Endothelial cell (in vitro differentiated cells): ENCODE measurements at regions not wholly inside any gene's neighbourhood (a gene's known extent, or its start where the extent isn't known, plus 50 kb on each side); places are given as distances from the start of the nearest gene placed in this dataset.

Source experiments
- DNase-seq: peaks from one replicate; pipeline ENCODE4 v3.0.0; 2021; ENCODE audit warnings: low spot score
- H3K27ac Mint-ChIP-seq: one replicate; pipeline ENCODE4 v1.8.0; 2021; ENCODE audit warnings: mixed read lengths, inconsistent platforms; ENCODE audit not compliant: unreplicated experiment
- H3K27me3 Mint-ChIP-seq: one replicate; pipeline ENCODE4 v1.8.0; 2021; ENCODE audit warnings: mild to moderate bottlenecking, moderate library complexity, mixed read lengths, inconsistent platforms; ENCODE audit not compliant: unreplicated experiment
- H3K36me3 Mint-ChIP-seq: one replicate; pipeline ENCODE4 v1.8.0; 2021; ENCODE audit warnings: mild to moderate bottlenecking, low read depth, mixed read lengths, inconsistent platforms; ENCODE audit not compliant: unreplicated experiment
- H3K4me1 Mint-ChIP-seq: one replicate; pipeline ENCODE4 v1.8.0; 2021; ENCODE audit warnings: mild to moderate bottlenecking, mixed read lengths, inconsistent platforms; ENCODE audit not compliant: unreplicated experiment
- H3K4me3 Mint-ChIP-seq: one replicate; pipeline ENCODE4 v1.8.0; 2021; ENCODE audit warnings: mild to moderate bottlenecking, mixed read lengths, inconsistent platforms; ENCODE audit not compliant: unreplicated experiment
- H3K9me3 Mint-ChIP-seq: one replicate; pipeline ENCODE4 v1.8.0; 2021; ENCODE audit warnings: mixed read lengths, inconsistent platforms; ENCODE audit not compliant: unreplicated experiment
- TF ChIP-seq, protein P1 (sequence below): fragments of 200-600 bp; sonication (generic); IDR thresholded peaks from one replicate; pipeline ENCODE4 v1.5.0; 2021; ENCODE audit warnings: antibody characterized with exemption; ENCODE audit not compliant: unreplicated experiment

- DNase-seq: no peak
- H3K36me3 Mint-ChIP-seq: no peaks in the 10 kb centered on the region
- TF ChIP-seq, protein P1, sequence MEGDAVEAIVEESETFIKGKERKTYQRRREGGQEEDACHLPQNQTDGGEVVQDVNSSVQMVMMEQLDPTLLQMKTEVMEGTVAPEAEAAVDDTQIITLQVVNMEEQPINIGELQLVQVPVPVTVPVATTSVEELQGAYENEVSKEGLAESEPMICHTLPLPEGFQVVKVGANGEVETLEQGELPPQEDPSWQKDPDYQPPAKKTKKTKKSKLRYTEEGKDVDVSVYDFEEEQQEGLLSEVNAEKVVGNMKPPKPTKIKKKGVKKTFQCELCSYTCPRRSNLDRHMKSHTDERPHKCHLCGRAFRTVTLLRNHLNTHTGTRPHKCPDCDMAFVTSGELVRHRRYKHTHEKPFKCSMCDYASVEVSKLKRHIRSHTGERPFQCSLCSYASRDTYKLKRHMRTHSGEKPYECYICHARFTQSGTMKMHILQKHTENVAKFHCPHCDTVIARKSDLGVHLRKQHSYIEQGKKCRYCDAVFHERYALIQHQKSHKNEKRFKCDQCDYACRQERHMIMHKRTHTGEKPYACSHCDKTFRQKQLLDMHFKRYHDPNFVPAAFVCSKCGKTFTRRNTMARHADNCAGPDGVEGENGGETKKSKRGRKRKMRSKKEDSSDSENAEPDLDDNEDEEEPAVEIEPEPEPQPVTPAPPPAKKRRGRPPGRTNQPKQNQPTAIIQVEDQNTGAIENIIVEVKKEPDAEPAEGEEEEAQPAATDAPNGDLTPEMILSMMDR: no peak
- no peak overlapping the region for H3K4me3 Mint-ChIP-seq
- no peaks in the 10 kb centered on the region for H3K4me1 Mint-ChIP-seq
- H3K9me3 Mint-ChIP-seq: no peaks in the 10 kb centered on the region
- H3K27me3 Mint-ChIP-seq: peaks cover 1% of the 10 kb centered on the region
- no peak overlapping the region for H3K27ac Mint-ChIP-seq
Observed at GRCh38 chr11:25515576-25515975, 816.4 kb upstream of the ANO3 start.

DNA sequence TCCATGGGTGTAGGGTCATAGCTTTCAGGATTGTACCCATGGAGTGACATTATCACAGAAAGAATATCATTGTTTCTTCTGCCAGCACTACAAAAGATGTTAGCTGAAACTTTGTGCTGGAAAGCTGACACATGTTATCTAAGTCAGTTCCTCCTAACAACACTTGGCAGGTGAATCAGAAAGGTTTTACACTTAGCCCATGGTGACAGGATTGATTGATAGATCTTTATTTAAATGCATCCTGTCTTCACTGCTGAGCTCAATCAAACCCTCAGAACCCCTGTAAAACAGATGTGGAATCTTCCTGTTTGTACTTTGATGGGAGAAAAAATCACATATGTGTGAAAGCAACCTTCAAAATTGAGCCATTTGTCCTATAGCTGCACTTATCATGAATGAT is 811.5 kb upstream of the ANO3 start:
- no peaks in the 10 kb centered on the region for H3K4me1 Mint-ChIP-seq
- no peaks in the 10 kb centered on the region for H3K9me3 Mint-ChIP-seq
- TF ChIP-seq, protein P1: no peak
- H3K4me3 Mint-ChIP-seq: no peak overlapping the region
- H3K36me3 Mint-ChIP-seq: no peaks in the 10 kb centered on the region
- no peaks in the 10 kb centered on the region for H3K27me3 Mint-ChIP-seq
- no peak overlapping the region for H3K27ac Mint-ChIP-seq
- no peak for DNase-seq

DNA sequence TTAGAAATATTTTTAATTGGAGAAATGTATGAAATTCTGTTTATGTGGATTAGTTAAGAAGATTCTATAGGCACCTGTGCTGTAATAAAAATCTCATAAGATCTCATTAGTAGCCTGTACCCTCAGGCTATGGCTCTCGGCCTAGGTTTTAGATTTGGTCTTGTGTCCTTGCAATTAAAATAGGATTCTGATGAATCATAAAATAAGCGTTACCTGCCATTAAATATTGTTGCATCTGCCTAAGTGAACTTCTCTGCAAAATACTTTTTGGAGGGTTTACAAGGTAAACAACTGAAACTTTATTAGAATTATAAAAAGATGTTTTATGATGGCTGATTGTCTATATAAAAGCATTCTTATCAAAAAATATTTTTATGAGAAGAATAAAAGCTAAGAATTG is 804.1 kb upstream of the ANO3 start:
- no peaks in the 10 kb centered on the region for H3K36me3 Mint-ChIP-seq
- H3K9me3 Mint-ChIP-seq: no peaks in the 10 kb centered on the region
- TF ChIP-seq, protein P1: no peak
- no peaks in the 10 kb centered on the region for H3K27me3 Mint-ChIP-seq
- H3K4me1 Mint-ChIP-seq: no peaks in the 10 kb centered on the region
- DNase-seq: no peak
- no peak overlapping the region for H3K4me3 Mint-ChIP-seq
- no peak overlapping the region for H3K27ac Mint-ChIP-seq

GRCh38 chr11:25529572-25529971 is 802.4 kb upstream of the ANO3 start:
- Mint-ChIP-seq H3K4me1 (no peaks in the 10 kb centered on the region), H3K27ac (no peak overlapping the region), H3K4me3 (no peak overlapping the region), H3K9me3 (no peaks in the 10 kb centered on the region), H3K27me3 (no peaks in the 10 kb centered on the region), H3K36me3 (no peaks in the 10 kb centered on the region)
- DNase-seq: no peak
- TF ChIP-seq, protein P1: no peak

DNA sequence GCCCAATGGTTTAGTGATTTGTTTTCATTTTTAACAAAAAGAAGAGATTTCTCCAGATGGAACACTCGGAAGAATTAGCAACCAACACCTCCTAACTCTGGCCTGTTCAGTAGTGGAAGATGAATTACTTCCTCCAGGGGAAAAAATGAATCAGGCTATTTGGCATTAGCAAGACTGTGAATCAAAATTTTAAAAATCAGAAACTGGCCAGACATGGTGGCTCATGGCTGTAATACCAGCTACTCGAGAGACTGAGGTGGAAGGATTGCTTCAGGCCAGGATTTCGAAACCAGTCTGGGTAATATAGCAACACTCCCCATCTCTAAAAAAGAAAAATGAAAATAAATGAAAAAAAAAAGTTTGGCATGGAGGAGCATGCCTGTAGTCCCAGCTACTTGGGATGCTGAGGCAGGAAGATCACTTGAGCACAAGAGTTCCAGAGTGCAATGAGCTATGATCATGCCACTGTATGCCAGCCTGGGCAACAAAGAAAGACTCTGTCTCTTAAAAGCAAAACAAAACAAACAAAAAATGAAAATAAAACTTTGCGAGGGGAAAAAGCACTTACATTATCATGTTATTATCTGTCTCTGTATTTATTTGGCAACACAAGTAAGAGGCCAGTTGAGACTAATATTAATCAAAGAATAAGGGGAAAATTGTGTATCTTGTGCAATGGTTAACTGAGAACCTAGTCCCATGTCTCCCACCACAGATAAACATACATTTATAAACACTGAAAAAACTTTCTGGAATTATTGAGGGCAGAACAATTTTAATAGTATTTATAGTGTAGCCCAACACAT is 796.3 kb upstream of the ANO3 start:
- Mint-ChIP-seq H3K9me3 (no peaks in the 10 kb centered on the region), H3K27ac (no peak overlapping the region), H3K36me3 (no peaks in the 10 kb centered on the region), H3K4me1 (no peaks in the 10 kb centered on the region), H3K4me3 (no peak overlapping the region), H3K27me3 (peaks cover 2% of the 10 kb centered on the region)
- no peak for DNase-seq
- TF ChIP-seq, protein P1: no peak
